Fibroblast of lung (primary cell): ENCODE measurements at regions not wholly inside any gene's neighbourhood (a gene's known extent, or its start where the extent isn't known, plus 50 kb on each side); places are given as distances from the start of the nearest gene placed in this dataset.

Experiments used
- CTCF ChIP-seq, 2 donors: IDR thresholded peaks in 1 of 2; conservative IDR thresholded peaks in 1 of 2; 1 replicate in 1 of 2; 2 replicates in 1 of 2; pipeline ENCODE4 v1.5.1; 2011 to 2012; ENCODE audit warnings: low read length in 2 of 2, control low read depth in 1 of 2, inconsistent platforms in 1 of 2, low read depth in 1 of 2, mild to moderate bottlenecking in 1 of 2
- EZH2 ChIP-seq: IDR thresholded peaks from 2 replicates; pipeline ENCODE4 v1.5.1; 2012; ENCODE audit warnings: low read length, control low read depth, mild to moderate bottlenecking; ENCODE audit errors: missing control alignments

GRCh38 chr15:39502082-39502447, 78.8 kb upstream of the THBS1 start:
- TF ChIP-seq CTCF (conservative IDR thresholded peaks at IDR 0.05 in 1 of 2, IDR thresholded peaks at IDR 0.05 in 1 of 2; ENCODE audit: low read depth in 1 of 2, low read length in 2 of 2) (no peak), EZH2 (no peak)
